LoVo (cell line): ENCODE measurements at regions not wholly inside any gene's neighbourhood (a gene's known extent, or its start where the extent isn't known, plus 50 kb on each side); places are given as distances from the start of the nearest gene placed in this dataset.

ENCODE experiments used
- DNase-seq: peaks from one replicate; pipeline ENCODE4 v3.0.0-alpha.2; 2016; ENCODE audit warnings: low spot score

- DNase-seq, result no peak
These were observed 782.8 kb upstream of the ACVR2A start for GRCh38 chr2:147062073-147062472.

- DNase-seq, result no peak
These were observed 783.6 kb upstream of the ACVR2A start for GRCh38 chr2:147061269-147061668.

GRCh38 chr2:147057892-147058490 is 786.8 kb upstream of the ACVR2A start:
- DNase-seq, result no peak

- no peak for DNase-seq
These were observed 793.0 kb upstream of the ACVR2A start for GRCh38 chr2:147051814-147052213.

GRCh38 chr2:147051248-147051647 is 793.6 kb upstream of the ACVR2A start:
- DNase-seq, result no peak

GRCh38 chr2:147049957-147050356 is 794.9 kb upstream of the ACVR2A start:
- DNase-seq, result no peak

GRCh38 chr2:147046473-147046872 is 798.4 kb upstream of the ACVR2A start:
- DNase-seq, result no peak

- no peak for DNase-seq
These were observed 799.7 kb upstream of the ACVR2A start for GRCh38 chr2:147045113-147045512.

- DNase-seq, result no peak
These were observed 803.7 kb upstream of the ACVR2A start for GRCh38 chr2:147041121-147041494.

GRCh38 chr2:147040298-147041120 is 804.3 kb upstream of the ACVR2A start:
- DNase-seq, result no peak

- DNase-seq, result no peak
These were observed 807.8 kb upstream of the ACVR2A start for GRCh38 chr2:147037048-147037447.

GRCh38 chr2:147033044-147033443 is 811.8 kb upstream of the ACVR2A start:
- peak; percentile 11 for DNase-seq

- no peak for DNase-seq
These were observed 812.9 kb upstream of the ACVR2A start for GRCh38 chr2:147031897-147032296.

- DNase-seq, result no peak
These were observed 813.7 kb upstream of the ACVR2A start for GRCh38 chr2:147030966-147031720.

GRCh38 chr2:147027436-147027835 is 817.4 kb upstream of the ACVR2A start:
- DNase-seq, result no peak

- no peak for DNase-seq
These were observed 818.0 kb upstream of the ACVR2A start for GRCh38 chr2:147026664-147027295.

- DNase-seq, result no peak
These were observed 818.9 kb upstream of the ACVR2A start for GRCh38 chr2:147025646-147026585.

- DNase-seq, result no peak
These were observed 825.5 kb upstream of the ACVR2A start for GRCh38 chr2:147019311-147019710.

- DNase-seq, result no peak
These were observed 826.7 kb upstream of the ACVR2A start for GRCh38 chr2:147017951-147018645.

GRCh38 chr2:147016181-147016580 is 828.6 kb upstream of the ACVR2A start:
- no peak for DNase-seq

- DNase-seq, result no peak
These were observed 829.2 kb upstream of the ACVR2A start for GRCh38 chr2:147015591-147015990.
